Epithelial cell of esophagus (primary cell): ENCODE measurements at regions not wholly inside any gene's neighbourhood (a gene's known extent, or its start where the extent isn't known, plus 50 kb on each side); places are given as distances from the start of the nearest gene placed in this dataset.
"Not testable (repeated sequence)": the region's sequence is repeated elsewhere in the genome, so short reads cannot be mapped to it uniquely, and the experiment has no call there.

ENCODE experiments used
- DNase-seq: peaks from one replicate; pipeline ENCODE4 v3.0.0; 2010; ENCODE audit warnings: low read depth
- H3K4me3 ChIP-seq: 2 replicates; pipeline ENCODE4 v1.5.1; 2011; ENCODE audit warnings: mild to moderate bottlenecking, low read length, control low read depth
- TF ChIP-seq, protein P1 (sequence below): IDR thresholded peaks from 2 replicates; pipeline ENCODE4 v1.5.1; 2011; ENCODE audit warnings: low read depth, mild to moderate bottlenecking, low read length, control low read depth, inconsistent platforms; ENCODE audit not compliant: insufficient read depth; ENCODE audit errors: missing control alignments

DNA sequence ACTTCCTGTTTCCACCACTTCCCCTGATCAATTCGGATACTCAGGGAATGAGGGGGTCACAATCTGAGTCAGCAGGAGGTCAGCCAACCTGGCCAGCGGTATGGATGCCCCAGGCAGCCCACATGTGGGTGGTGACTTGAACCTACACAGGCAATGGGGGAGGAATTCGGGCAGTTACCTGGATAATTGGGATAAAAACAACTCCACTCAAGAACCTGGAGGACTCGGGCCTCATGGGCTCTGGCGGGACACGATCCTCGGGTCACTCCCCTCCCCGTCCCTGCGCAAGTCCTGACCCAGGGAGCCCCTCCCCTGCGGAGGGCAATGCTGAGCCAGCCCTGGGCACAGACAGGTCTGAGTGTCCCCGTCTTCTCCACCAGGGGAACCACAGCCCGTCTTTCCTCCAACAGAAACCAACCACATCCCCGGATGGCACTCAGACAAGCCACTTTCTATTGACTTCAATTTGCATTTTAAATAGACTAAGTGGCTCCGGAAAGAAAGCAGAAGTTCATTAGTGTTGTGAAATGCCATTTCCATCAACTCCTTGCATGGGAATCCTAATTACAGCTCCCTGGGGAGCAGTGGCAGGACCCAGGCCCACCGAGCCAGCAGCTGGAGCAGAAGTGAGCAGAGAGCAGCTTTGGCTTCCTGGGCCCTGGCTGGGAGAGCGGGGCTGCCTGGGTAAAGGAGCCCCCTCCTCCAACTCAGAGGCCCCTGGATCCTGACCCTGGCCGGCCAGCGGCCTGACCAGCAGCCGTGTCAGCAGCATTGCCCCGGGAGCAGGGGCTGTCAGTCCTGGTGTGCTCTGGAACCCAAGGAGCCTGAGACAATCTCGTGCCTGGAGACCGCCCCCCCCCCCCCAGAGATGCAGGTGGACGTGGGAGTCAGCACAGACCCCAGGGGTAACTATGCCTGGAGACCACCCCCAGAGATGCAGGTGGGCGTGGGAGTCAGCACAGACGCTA is 374.1 kb downstream of the ADGRD1 start:
- no peak for DNase-seq
- H3K4me3 ChIP-seq = no peak overlapping the region
- TF ChIP-seq, protein P1, sequence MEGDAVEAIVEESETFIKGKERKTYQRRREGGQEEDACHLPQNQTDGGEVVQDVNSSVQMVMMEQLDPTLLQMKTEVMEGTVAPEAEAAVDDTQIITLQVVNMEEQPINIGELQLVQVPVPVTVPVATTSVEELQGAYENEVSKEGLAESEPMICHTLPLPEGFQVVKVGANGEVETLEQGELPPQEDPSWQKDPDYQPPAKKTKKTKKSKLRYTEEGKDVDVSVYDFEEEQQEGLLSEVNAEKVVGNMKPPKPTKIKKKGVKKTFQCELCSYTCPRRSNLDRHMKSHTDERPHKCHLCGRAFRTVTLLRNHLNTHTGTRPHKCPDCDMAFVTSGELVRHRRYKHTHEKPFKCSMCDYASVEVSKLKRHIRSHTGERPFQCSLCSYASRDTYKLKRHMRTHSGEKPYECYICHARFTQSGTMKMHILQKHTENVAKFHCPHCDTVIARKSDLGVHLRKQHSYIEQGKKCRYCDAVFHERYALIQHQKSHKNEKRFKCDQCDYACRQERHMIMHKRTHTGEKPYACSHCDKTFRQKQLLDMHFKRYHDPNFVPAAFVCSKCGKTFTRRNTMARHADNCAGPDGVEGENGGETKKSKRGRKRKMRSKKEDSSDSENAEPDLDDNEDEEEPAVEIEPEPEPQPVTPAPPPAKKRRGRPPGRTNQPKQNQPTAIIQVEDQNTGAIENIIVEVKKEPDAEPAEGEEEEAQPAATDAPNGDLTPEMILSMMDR = no peak

DNA sequence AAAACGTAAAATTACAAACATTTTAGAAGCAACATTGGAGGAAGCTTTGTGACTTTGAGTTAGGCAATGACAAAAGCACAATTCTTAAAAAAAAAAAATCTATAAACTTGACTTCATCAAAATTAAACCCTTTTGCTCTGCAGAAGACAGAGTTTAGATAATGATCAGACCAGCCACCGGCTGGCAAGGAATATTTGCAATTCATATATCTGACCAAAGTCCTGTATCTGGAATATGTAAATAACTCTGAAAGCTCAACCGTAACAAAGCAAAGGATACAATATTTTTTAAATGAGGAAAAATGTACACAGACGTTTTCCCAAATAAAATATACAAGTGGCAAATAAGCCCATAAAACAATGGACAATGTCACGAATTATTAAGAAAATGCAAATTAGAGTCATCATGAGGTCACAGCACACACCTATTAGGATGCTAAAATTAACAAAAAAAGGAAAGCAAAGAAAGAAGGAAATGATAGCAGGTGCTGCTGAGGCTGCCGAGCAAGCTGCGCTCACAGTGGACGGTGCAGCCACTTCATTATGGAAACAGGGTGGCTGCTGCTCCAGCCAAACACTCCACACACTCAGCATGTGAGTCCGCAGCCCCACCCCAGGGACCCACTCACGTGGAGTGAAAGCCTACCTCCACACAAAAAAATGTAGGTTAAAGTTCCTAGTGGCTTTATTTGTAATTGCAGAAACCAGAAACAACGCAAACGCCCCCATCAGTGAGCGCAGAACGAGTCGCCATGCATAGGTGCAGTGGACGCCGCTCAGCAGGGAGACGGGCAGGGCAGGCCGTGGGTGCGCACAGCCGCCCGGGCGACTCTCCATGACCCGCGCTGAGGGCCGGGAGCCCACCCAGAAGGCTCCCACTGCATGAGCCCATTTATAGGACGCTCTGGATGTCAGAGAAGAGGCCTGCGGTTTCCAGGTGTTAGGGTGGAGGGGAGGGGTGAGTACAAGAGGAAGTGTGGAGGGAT is 375.4 kb downstream of the ADGRD1 start:
- DNase-seq, H3K4me3 ChIP-seq: not testable (repeated sequence)

DNA sequence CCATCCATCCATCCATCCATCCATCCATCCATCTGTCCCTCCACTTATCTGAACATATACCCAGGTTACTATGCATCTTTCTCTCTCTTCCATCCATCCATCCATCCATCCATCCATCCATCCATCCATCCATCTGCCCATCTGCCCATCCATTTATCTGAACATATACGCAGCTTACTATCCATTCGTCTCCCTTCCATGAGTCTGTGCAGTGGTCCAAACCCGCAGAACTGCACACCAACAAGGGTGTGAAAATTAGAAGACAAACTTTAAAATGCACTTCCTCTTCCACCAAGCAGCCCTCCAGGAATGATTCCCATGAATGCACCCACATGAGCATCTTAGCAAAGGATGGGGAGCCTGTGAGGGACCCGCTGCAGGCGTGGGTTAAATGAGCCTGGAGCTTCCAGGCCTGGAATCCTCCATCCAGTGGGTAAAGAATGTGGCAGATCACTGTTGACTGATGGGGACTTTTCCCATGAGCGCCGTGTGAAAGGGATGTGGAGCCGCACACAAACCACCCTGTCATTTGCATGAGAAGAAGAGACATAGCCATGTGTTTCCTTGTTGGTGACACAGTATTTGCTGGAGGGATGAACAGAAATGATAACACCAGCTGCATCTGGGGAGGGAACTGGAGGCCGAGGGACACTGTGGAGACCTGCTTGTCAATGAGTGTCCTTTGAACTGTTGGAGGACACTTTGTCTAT is 376.6 kb downstream of the ADGRD1 start:
- TF ChIP-seq, protein P1 = no peak
- no peak for DNase-seq
- no peak overlapping the region for H3K4me3 ChIP-seq

DNA sequence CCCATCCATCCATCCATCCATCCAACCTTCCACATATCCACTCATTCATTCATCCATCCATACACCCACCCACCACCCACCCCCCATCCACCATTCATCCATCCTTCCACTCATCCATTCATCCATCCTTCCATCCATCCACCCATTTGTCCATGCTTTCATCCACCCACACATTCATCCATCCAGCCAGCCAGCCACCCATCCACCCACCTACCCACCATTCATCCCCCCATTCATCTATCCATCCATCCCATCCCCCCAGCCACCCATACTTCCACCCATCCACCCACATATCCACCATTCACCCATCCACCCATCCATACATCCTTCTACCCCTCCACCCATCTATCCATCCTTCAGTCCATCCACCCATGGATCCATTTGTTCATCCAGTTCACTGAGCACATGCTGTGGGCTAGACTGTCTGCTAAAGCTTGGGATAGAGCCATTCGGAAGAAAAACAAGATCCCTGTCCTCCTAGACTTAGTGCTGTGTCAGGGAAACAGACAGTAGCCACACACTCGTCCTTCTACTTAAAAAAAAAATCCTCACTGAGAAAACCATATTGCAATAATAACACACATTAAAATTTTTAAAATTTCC is 377.5 kb downstream of the ADGRD1 start:
- H3K4me3 ChIP-seq = no peak overlapping the region
- TF ChIP-seq, protein P1 = no peak
- no peak for DNase-seq

DNA sequence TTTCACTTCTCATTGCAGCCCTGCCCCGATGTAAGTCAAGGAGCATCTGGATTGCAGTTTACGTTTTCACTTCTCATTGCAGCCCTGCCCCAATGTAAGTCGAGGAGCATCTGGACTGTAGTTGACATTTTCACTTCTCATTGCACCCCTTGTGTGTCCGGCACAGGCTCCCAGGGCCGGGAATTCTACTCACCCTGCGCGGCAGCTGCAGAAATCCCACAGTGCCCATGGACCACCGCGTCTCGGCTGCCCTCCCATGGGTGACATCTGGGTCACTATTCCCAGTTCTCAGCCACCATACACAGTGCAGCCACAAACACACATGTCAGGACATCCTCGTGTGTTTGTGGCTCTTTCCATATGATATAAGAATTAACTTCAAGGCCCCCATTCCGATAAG is 378.5 kb downstream of the ADGRD1 start:
- H3K4me3 ChIP-seq = no peak overlapping the region
- DNase-seq = no peak

DNA sequence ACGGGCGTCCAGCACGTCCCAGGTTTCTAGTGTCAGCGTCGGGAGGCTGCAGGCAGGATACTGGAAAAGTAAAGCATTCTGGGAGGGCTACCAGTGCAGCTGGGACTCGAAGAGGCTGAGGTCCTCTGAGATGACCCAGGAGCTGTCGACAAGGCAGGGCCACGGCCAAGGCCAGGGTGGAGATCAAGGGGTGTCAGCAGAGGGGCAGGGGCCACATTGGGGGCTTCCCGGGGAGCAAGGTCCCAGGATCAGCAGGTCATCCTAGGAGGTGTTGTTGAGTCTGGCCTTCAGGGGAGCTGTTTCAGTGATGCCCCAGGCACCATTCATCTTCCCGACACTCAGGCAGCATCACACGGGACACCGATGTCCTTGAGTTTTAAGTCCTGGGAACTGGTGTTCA is 377.8 kb upstream of the SFSWAP start:
- no peak overlapping the region for H3K4me3 ChIP-seq
- TF ChIP-seq, protein P1 = no peak
- no peak for DNase-seq

More for the DNA sequence above, 378.5 kb downstream of the ADGRD1 start:
- TF ChIP-seq, protein P1 = no peak
